GM12892 (cell line): ENCODE measurements at regions not wholly inside any gene's neighbourhood (a gene's known extent, or its start where the extent isn't known, plus 50 kb on each side); places are given as distances from the start of the nearest gene placed in this dataset.

ENCODE experiments used
- DNase-seq: peaks from one replicate; pipeline ENCODE4 v3.0.0; 2011; ENCODE audit not compliant: insufficient read length
- FAIRE-seq: peaks from 2 replicates; lab custom pipeline; 2011; peaks lifted over from hg19 to GRCh38; lab: Jason Lieb, UNC
- POLR2A ChIP-seq: IDR thresholded peaks from 2 replicates; pipeline ENCODE4 v1.6.1; 2011; ENCODE audit warnings: low read depth, low read length, control low read depth
- POLR2AphosphoS5 ChIP-seq: IDR thresholded peaks from 2 replicates; pipeline ENCODE4 v1.6.1; 2011; ENCODE audit warnings: low read depth, low read length, control low read depth
- TAF1 ChIP-seq: IDR thresholded peaks from 2 replicates; pipeline ENCODE4 v1.6.1; 2011; ENCODE audit warnings: low read depth, mild to moderate bottlenecking, control low read depth, low read length, borderline replicate concordance

- DNase-seq (no peak), FAIRE-seq (no peak)
- no peak for TF ChIP-seq POLR2AphosphoS5
- no peak for TF ChIP-seq TAF1
- no peak for TF ChIP-seq POLR2A
These were observed 505.9 kb downstream of the FLRT2 start for GRCh38 chr14:86035882-86036281.

GRCh38 chr14:86027990-86028389 lies 498.0 kb downstream of the FLRT2 start:
- FAIRE-seq: no peak
- TF ChIP-seq POLR2AphosphoS5 (no peak), POLR2A (no peak), TAF1 (no peak)
- DNase-seq: no peak

- TF ChIP-seq TAF1 (no peak), POLR2A (no peak), POLR2AphosphoS5 (no peak)
- FAIRE-seq (no peak), DNase-seq (no peak)
These were observed 497.2 kb downstream of the FLRT2 start for GRCh38 chr14:86027144-86027543.

- no peak for DNase-seq
- TF ChIP-seq POLR2A (no peak), POLR2AphosphoS5 (no peak), TAF1 (no peak)
These were observed 492.2 kb downstream of the FLRT2 start for GRCh38 chr14:86022031-86022629.

GRCh38 chr14:86020841-86021240 lies 490.9 kb downstream of the FLRT2 start:
- TF ChIP-seq POLR2A (no peak), POLR2AphosphoS5 (no peak), TAF1 (no peak)
- no peak for FAIRE-seq

More at GRCh38 chr14:86022031-86022629, 492.2 kb downstream of the FLRT2 start:
- FAIRE-seq: no peak

GRCh38 chr14:86015941-86016340 lies 486.0 kb downstream of the FLRT2 start:
- no peak for TF ChIP-seq POLR2A
- no peak for TF ChIP-seq TAF1
- TF ChIP-seq POLR2AphosphoS5: no peak
- DNase-seq: no peak
- no peak for FAIRE-seq

More at GRCh38 chr14:86020841-86021240, 490.9 kb downstream of the FLRT2 start:
- no peak for DNase-seq

GRCh38 chr14:86015511-86015910 lies 485.6 kb downstream of the FLRT2 start:
- FAIRE-seq (no peak), DNase-seq (no peak)
- no peak for TF ChIP-seq TAF1
- TF ChIP-seq POLR2A: no peak
- TF ChIP-seq POLR2AphosphoS5: no peak

- TF ChIP-seq TAF1 (no peak), POLR2AphosphoS5 (no peak), POLR2A (no peak)
- FAIRE-seq: no peak
- no peak for DNase-seq
These were observed 483.7 kb downstream of the FLRT2 start for GRCh38 chr14:86013641-86014040.

- TF ChIP-seq POLR2AphosphoS5: no peak
- no peak for TF ChIP-seq POLR2A
- no peak for TF ChIP-seq TAF1
- no peak for FAIRE-seq
- DNase-seq: no peak
These were observed 482.5 kb downstream of the FLRT2 start for GRCh38 chr14:86012461-86012860.

- no peak for FAIRE-seq
- TF ChIP-seq TAF1 (no peak), POLR2A (no peak), POLR2AphosphoS5 (no peak)
- no peak for DNase-seq
These were observed 474.1 kb downstream of the FLRT2 start for GRCh38 chr14:86003998-86004397.

- no peak for FAIRE-seq
- TF ChIP-seq POLR2AphosphoS5 (no peak), TAF1 (no peak), POLR2A (no peak)
- no peak for DNase-seq
These were observed 466.6 kb downstream of the FLRT2 start for GRCh38 chr14:85996551-85996950.

- DNase-seq (no peak), FAIRE-seq (no peak)
- TF ChIP-seq POLR2A: no peak
- TF ChIP-seq TAF1: no peak
- TF ChIP-seq POLR2AphosphoS5: no peak
These were observed 461.2 kb downstream of the FLRT2 start for GRCh38 chr14:85991156-85991555.
